GM19023 (cell line): ENCODE measurements at regions not wholly inside any gene's neighbourhood (a gene's known extent, or its start where the extent isn't known, plus 50 kb on each side); places are given as distances from the start of the nearest gene placed in this dataset.

ENCODE experiments used
- ATAC-seq: cut with Tn5 transposase; IDR thresholded peaks from one replicate; pipeline ENCODE4 v1.9.1; 2021; ENCODE audit warnings: mild to moderate bottlenecking, moderate library complexity; ENCODE audit not compliant: unreplicated experiment

- peak; percentile 87 for ATAC-seq
These were observed 51.2 kb upstream of the CDH5 start for GRCh38 chr16:66315210-66315825.

DNA sequence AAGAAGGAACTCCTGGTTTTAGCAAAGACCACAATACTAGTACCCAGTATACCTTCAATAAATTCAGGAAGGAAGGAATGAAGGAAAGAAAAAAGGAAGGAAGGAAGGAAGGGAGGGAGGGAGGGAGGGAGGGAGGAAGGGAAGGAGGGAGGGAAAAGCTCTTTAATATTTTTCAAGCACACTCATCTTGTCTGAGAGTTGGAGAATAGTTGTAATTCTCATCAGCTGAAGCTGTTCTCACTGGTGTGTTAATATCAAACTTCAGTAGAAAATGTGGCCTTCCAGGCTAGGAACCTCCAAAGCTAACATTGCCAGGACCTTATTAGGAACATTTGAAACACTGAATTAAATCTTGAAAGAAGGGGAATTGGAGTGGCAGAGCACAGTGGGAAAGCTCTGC lies 55.2 kb upstream of the CDH5 start:
- ATAC-seq, result no peak

- no peak for ATAC-seq
These were observed 57.2 kb upstream of the CDH5 start for GRCh38 chr16:66309215-66309807.

GRCh38 chr16:66308096-66308495 lies 58.4 kb upstream of the CDH5 start:
- ATAC-seq, result no peak

- no peak for ATAC-seq
These were observed 59.9 kb upstream of the CDH5 start for GRCh38 chr16:66306366-66307150.

DNA sequence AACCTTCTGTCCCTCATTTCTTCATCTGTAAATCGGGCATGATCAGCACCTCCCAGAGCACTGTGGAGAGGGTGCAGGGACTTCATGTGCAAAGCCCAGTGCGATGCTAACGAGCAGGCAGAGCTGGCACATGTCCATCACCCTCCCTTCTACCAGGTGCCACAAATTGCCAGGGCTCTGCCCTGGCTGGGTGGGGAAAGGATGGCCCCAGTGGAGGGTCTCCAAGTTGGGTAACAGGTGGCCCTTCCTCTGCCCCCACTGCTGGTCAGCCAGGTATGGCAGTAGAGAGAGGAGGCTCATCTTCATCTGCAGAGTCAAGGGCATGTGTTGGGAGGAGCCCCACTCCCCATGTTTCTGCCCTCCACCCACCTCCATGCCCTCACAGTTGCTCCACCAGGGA lies 61.5 kb upstream of the CDH5 start:
- no peak for ATAC-seq

GRCh38 chr16:66304151-66304550 lies 62.3 kb upstream of the CDH5 start:
- ATAC-seq, result no peak

GRCh38 chr16:66300501-66300900 lies 66.0 kb upstream of the CDH5 start:
- no peak for ATAC-seq

GRCh38 chr16:66300037-66300436 lies 66.5 kb upstream of the CDH5 start:
- no peak for ATAC-seq

- ATAC-seq, result no peak
These were observed 67.1 kb upstream of the CDH5 start for GRCh38 chr16:66299349-66299748.

GRCh38 chr16:66298571-66299120 lies 67.8 kb upstream of the CDH5 start:
- ATAC-seq, result no peak

GRCh38 chr16:66298006-66298405 lies 68.5 kb upstream of the CDH5 start:
- no peak for ATAC-seq

- no peak for ATAC-seq
These were observed 69.9 kb upstream of the CDH5 start for GRCh38 chr16:66296591-66296990.

DNA sequence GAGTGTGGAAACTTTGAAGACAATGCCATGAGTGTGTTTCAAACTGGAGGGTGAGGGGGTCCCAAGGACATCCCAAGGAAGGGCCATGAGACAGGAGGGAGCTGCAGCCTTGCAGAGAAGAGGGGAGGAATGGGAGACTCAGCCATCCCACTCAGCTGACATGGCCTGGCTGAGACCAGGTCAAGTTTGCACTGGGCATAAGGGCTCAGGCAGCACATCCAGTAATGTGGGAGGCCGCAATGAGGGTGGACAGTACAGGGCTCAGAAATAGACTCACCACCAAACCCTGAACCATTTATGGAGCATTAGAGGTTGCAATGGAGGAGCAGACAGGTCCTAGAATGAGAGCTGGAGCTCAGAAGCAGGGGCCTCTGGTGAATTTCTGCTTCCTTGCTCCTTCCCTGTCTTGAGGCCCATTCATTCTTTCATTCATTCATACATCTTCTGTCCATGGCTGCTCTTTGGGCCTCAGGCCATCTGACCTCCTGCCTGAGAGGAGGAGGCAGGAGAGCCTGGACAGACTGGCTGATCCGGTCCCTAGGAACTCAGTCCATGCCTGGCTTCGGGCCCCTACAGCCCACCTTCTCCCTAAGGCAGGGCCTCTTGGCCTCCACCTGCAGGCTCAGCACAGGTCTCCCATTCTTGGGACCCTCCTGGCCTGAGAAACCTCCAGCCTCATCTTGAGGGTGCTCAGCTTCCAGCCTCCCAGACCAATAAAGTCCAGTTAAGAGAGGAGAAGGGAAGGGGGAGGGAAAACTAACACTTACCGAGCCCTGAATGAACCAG lies 70.5 kb upstream of the CDH5 start:
- no peak for ATAC-seq

- ATAC-seq, result no peak
These were observed 71.3 kb upstream of the CDH5 start for GRCh38 chr16:66295213-66295612.

DNA sequence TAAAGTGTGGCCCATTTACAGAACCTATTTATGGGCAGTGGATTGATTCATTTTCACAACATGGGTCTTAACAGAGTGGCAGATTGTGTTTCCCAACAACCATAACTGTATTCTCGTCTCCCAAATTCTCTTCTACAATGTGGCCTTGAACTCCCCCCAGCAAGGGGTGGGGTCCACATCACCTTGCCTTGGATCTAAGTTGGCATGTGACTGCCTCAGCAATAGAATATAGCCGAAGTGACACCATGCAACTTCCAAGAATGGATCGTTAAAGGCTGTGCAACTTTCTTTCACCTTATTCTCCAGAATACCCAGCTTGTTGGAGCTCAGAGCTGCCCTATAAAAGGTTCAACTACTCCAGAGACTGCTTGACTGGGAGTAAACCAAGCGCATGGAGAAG lies 72.0 kb upstream of the CDH5 start:
- ATAC-seq, result no peak

- ATAC-seq, result no peak
These were observed 72.6 kb upstream of the CDH5 start for GRCh38 chr16:66293932-66294331.

GRCh38 chr16:66293207-66293735 lies 73.2 kb upstream of the CDH5 start:
- ATAC-seq, result no peak

DNA sequence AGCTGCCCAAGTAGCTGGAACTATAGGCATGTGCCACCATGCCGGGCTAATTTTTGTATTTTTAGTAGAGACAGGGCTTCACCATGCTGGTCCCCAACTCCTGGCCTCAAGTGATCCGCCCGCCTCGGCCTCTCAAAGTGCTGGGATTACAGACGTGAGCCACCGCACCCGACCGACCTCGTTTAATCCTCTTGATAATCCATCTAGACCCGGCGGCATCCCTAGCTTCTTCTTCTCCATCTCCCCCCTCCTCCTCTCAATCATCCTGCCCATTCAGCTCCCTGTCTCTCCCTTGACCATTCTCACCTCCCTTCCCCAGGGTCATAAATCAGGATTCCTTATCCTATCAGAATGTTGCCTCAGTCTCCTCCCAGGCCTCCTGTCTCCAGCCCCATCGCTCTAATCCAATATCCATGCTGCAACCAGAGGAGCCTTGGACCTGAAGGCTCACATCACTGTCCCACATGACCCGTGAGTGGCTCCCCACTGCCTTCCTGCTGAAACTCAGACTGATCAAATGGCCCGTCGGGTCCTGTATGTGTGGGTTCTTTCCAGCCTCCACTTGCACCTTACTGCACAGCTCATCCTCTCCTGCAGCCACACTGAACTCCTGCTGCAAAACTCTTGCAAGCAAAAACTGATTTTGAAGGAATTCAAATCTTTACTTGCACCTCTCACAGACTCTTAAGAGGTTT lies 74.1 kb upstream of the CDH5 start:
- no peak for ATAC-seq

GRCh38 chr16:66291833-66292232 lies 74.7 kb upstream of the CDH5 start:
- no peak for ATAC-seq
